Activated CD4-positive, CD25-positive, alpha-beta regulatory T cell treated with anti-CD3 and anti-CD28 coated beads, Interleukin-2, amount 50 U/mL, for 24 hours (primary cell): ENCODE measurements at regions not wholly inside any gene's neighbourhood (a gene's known extent, or its start where the extent isn't known, plus 50 kb on each side); places are given as distances from the start of the nearest gene placed in this dataset.
"Not testable (repeated sequence)": the region's sequence is repeated elsewhere in the genome, so short reads cannot be mapped to it uniquely, and the experiment has no call there.

Source experiments
- ATAC-seq, 2 donors: fragments of 150-1000 bp; cut with Tn5 transposase; one replicate each; pipeline ENCODE4 v1.10.0; 2021; ENCODE audit warnings: mild to moderate bottlenecking in 1 of 2, moderate library complexity in 1 of 2

GRCh38 chr12:125512541-125513298 is 447.5 kb downstream of the AACS start:
- no peak for ATAC-seq

GRCh38 chr12:125515887-125516286 is 450.7 kb downstream of the AACS start:
- no peak for ATAC-seq

DNA sequence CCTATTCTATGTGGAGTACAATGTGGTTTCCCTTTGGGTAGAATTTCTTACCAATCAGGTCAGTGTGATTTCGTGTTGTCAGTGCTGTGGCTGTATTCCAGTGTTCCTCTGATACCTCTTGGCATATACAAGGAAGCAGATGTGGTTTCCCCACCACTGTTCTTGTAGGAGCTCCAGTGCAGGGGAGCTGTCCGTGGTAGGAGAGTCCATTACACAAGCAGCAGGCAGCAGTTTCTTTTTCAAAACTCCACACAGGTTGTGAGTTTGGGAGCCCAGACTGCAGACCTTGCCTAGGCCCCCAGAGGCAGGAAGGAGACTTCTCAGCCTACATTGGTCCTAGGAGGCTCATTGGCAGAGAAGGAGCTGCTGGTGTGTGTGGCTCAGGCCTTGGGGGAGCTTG is 452.8 kb downstream of the AACS start:
- no peak for ATAC-seq

- ATAC-seq: no peak
These were observed 453.9 kb downstream of the AACS start for GRCh38 chr12:125519026-125519651.

DNA sequence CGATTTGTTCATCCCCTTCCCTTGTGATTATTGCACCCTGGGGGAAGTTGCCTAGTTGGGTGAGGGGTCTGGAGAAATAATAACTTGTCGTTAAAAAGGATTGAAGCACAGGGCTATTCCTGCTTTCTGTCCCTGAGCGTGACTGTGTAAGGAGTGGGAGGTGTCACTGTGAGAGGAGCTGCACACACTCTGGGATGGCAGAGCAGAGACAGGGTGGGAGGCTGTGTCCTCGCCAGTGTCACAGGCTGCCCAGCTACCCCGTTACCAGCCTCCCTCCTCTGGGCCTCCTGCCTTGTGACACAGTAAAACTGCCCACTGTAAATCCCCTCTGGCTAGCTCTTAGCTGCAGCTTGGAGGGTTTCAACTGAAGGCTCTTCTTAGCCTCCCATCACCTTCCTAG is 460.6 kb downstream of the AACS start:
- ATAC-seq: no peak

DNA sequence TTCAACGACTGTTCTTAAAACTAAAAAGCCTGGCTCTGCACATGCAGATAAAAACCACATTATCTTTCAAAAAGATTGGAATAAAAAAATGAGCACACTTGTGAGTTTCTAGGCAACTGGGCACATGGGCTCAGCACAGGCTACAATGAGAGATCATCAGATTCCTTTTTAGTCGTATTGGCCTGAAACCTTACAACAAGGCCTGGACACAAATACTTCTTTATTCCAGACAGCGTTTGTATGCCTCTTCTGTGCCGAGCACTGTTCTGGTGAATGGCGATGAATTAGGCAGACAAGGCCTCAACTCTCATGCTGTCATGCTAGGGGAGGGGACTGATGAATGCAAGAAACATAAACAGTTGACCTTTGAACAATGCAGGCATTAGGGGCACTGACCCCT is 463.0 kb downstream of the AACS start:
- ATAC-seq: no peak

DNA sequence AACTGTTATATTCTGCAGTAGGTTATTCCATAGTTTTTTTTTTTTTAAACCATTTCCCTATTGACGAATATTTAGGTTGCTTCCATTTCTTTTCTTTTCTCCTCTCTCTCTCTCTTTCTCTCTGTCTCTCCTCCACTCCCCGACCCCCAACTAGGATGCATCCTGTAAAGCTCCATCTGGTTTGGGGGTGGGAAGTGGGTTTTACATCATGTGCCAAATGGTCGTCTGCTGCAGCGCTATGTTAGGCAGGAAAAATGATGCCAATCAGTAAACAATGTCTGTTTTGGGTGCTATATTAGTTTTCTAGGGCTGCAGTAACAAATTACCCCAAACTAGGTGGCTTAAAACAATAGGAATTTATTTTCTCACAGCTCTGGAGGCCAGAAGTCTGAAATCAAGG is 465.0 kb downstream of the AACS start:
- no peak for ATAC-seq

GRCh38 chr12:125530876-125531275 is 465.6 kb downstream of the AACS start:
- ATAC-seq: no peak

- no peak for ATAC-seq
These were observed 466.3 kb downstream of the AACS start for GRCh38 chr12:125531574-125531973.

DNA sequence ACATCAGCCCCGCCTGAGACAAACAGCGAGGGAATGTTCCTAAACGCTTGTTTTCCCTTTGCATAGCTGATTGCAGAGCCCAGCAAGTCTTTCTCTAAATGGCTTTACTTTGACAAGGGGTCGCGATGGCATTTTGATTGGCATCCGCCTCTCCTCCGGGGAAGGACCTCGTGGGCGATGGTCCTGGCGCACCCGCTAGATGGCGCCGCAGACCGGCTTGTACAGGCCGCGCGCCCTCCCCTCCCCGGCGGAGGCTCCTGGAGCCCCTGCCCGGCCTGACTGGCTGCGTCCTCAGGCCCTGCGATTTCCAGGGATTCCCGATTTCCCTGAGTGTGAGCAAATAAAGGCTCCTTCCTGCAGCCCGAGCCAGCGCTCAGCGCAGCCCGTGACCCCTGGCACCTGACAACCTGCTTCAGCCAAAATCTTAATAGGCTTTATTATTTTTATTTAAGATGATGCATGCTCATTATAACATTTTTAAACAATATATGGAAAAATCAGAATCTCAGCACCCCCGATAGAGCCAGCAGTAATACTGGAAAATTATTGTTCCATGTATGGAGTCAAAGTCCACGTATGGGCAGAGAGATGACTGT is 468.3 kb downstream of the AACS start:
- ATAC-seq: no peak

DNA sequence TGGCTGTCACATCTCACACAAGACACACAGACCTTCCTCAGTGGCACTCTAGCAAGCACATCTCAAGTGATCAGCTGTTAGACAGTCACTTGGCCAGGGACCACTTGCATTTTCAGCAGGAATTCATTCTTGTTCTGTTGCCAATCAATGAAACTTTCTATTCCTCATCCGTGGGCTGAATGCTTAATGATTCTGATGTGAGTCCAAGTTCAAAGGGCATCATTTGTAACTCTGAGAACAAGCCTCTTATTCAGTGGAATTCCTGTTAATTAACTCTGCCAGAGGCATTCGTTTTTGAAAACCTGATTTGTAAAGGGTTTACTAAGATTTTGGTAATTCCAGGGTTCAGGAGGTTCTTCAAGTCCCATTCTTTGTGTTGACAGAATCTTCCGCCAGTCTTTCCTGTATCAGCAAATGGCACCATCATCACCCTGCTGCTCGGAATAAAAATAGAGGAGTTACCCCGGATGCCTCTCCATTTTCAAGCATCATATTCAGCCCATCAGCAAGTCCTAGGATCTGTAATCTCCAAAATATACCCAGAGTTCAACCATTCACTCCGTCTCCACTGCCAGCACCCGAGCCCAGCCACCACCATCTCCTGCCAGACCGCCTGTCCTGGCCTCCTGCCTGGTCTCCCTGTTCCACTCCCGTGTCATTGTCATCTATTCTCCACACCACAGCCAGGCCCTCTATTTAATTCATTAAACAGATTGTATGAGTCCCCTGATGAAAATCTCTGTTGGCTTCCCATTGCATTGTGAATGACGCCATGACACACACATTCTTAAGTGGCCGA is 473.4 kb downstream of the AACS start:
- ATAC-seq: no peak

DNA sequence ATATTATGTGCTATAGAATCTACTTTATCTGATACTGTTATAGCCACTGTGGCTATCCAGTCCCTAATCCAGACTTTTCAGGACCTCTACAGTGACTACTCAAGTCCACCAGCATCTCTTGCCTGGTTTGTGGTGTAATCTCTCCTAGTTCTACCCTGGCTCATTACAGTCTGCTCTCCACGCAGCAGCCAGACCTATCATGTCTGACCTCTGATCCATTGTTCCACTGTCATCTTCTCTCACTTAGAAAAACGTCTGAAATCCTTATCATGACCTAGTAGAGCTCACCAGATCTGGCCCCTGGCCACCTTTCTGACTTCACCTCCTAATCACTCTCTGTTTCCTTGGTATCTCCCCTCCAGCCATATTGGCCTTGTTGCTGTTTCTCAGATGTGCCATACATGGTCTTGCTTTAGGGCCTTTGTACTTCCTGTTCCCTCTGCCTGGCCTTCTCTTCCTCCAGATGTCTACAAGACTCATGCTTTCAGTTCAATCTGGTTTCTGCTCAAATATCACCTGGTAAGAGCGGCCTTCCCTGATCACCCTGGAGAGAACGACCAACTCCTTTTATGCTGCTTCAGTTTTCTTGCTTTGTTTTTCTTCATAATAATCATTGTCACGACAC is 475.5 kb downstream of the AACS start:
- no peak for ATAC-seq

- no peak for ATAC-seq
These were observed 479.7 kb downstream of the AACS start for GRCh38 chr12:125544960-125545359.

- ATAC-seq: no peak
These were observed 483.9 kb downstream of the AACS start for GRCh38 chr12:125549171-125549570.

DNA sequence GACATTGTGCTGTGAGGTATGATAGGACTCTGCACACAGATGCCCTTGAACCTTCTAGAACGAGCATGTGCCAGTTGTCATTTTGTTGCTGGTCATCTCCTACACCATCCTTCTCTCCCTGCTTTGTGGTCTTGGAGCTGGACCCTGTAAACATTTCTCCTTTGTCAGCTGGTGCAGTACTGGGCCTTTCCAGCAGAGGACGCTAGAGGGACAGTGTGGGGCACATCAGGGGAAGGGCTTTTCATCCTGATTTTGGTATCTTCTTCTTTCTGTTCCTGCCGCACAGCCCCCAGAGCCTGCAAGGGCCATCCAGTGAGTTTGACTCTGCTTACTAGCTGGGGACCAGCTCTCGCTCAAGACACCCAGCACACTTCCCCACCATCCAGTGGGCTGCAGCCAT is 484.6 kb downstream of the AACS start:
- ATAC-seq: no peak

GRCh38 chr12:125552295-125552694 is 487.1 kb downstream of the AACS start:
- no peak for ATAC-seq

DNA sequence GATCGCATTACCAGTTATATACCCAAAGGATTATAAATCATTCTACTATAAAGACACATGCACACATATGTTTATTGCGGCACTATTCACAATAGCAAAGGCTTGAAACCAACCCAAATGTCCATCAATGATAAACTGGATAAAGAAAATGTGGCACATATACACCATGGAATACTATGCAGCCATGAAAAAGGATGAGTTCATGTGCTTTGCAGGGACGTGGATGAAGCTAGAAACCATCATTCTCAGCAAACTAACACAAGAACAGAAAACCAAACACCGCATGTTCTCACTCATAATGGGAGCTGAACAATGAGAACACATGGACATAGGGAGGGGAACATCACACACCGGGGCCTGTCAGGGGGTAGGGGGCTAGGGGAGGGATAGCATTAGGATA is 495.8 kb downstream of the AACS start:
- not testable (repeated sequence) for ATAC-seq

DNA sequence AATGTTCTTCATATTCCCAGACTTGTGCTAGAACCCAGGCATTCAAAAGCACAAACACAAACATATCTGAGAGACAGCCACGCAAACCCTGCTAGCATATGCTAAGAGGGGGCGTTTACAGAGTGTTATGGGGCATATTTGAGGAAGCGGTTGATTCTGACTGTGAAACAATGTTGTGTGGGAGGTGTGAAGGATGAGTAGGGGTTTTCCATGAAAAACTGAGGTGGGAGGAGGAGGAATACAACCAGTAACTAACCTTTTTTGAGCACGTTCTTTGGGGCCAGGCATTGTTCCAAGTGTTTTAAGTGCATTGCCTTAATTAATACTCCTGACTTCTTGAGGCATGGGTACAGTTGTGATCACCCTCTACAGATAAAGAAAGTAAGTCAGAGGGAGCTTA is 499.5 kb downstream of the AACS start:
- ATAC-seq: no peak

DNA sequence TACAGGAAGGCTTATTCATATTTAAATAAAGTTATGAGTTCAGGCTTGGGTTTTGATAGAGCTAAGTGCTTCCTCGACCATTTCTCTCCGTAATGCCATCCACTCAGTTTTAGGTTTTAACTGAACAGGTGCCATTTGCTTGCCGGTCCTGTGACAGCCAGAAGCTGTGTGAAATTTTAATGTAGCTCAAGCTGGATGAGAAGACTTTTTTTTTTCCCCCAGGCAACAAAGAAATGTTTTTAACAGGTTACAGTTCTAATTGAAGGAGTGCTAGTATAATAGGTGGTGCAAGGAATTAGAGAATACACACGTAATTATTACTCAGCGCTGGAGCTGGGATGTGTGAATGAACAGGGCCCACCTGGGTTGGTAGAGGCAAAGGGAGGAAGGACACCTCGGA is 502.3 kb downstream of the AACS start:
- no peak for ATAC-seq

DNA sequence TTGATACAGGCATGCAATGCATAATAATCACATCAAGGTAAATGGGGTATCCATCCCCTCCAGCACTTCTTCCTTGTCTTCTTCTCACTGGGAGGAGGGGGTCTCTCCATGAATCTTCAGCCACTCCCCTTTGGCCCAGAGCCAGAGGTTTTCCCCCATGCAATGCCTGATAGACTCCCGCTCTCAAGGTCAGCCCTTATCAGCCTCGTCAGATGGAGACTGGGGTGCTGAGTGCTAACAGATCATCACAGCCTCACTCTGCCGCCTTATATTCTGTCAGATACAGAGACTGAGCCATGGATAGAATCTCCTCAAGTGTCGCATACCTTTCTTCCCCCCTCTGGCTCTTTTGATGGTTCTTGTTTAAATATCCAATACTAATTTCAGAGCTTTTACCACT is 503.1 kb downstream of the AACS start:
- no peak for ATAC-seq

- ATAC-seq: no peak
These were observed 508.0 kb downstream of the AACS start for GRCh38 chr12:125573271-125573670.

- ATAC-seq: no peak
These were observed 512.1 kb downstream of the AACS start for GRCh38 chr12:125577334-125577733.

GRCh38 chr12:125579916-125580315 is 514.7 kb downstream of the AACS start:
- ATAC-seq: no peak
